Immature natural killer cell (primary cell): ENCODE measurements at regions not wholly inside any gene's neighbourhood (a gene's known extent, or its start where the extent isn't known, plus 50 kb on each side); places are given as distances from the start of the nearest gene placed in this dataset.
"Not testable (repeated sequence)": the region's sequence is repeated elsewhere in the genome, so short reads cannot be mapped to it uniquely, and the experiment has no call there.

ENCODE experiments used
- DNase-seq, 3 donors: peaks; one replicate each; pipeline ENCODE4 v3.0.0; 2022; ENCODE audit warnings: mixed read lengths in 1 of 3
- H3K27ac Mint-ChIP-seq, 6 donors: one replicate each; pipeline ENCODE4 v1.8.0; 2020; ENCODE audit warnings: mixed read lengths in 6 of 6, mild to moderate bottlenecking in 5 of 6, inconsistent platforms in 4 of 6, moderate library complexity in 3 of 6
- H3K27me3 Mint-ChIP-seq, 3 donors: one replicate each; pipeline ENCODE4 v1.8.0; 2020 to 2021; ENCODE audit warnings: low read depth in 3 of 3, mild to moderate bottlenecking in 3 of 3, mixed read lengths in 3 of 3, moderate library complexity in 3 of 3, inconsistent platforms in 1 of 3
- H3K36me3 Mint-ChIP-seq, 3 donors: one replicate each; pipeline ENCODE4 v1.8.0; 2020; ENCODE audit warnings: mixed read lengths in 3 of 3, inconsistent platforms in 2 of 3, mild to moderate bottlenecking in 2 of 3
- H3K4me1 Mint-ChIP-seq, 2 donors: one replicate each; pipeline ENCODE4 v1.8.0; 2020; ENCODE audit warnings: inconsistent platforms in 2 of 2, mild to moderate bottlenecking in 2 of 2, mixed read lengths in 2 of 2, moderate library complexity in 1 of 2
- H3K4me3 Mint-ChIP-seq, 5 donors: one replicate each; pipeline ENCODE4 v1.8.0; 2020; ENCODE audit warnings: mild to moderate bottlenecking in 5 of 5, mixed read lengths in 5 of 5, inconsistent platforms in 3 of 5, moderate library complexity in 3 of 5
- H3K9me3 Mint-ChIP-seq, 6 donors: one replicate each; pipeline ENCODE4 v1.8.0; 2020; ENCODE audit warnings: mild to moderate bottlenecking in 6 of 6, mixed read lengths in 6 of 6, inconsistent platforms in 4 of 6, moderate library complexity in 3 of 6

DNA sequence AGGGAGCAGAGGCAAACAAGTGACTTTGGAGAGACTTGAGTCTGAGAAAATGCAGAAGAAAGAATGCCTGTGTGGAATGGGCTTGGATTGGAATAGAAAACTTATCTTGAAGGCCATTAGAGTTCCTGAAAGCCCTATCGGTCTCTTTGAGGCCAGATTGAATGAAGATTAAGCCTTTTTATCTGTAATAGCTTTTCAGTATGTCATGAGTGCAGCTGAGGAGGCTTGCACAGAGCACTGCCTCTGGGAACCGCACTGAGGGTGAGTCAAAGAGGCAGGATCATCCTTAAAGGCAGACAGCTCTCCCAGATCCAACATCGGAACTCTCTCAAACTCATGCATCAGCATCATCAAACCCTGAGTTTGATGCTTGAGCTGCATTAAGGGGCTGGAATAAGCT is 515.2 kb downstream of the NTRK3 start:
- Mint-ChIP-seq H3K9me3 (peaks cover 0 to 4% (median under 1%) of the 10 kb centered on the region in 6 donors), H3K4me3 (no peak overlapping the region), H3K27ac (no peak overlapping the region), H3K4me1 (peaks cover 0 to 4% of the 10 kb centered on the region in 2 donors), H3K36me3 (no peaks in the 10 kb centered on the region), H3K27me3 (peaks cover 0 to 3% (median 0%) of the 10 kb centered on the region in 3 donors)
- DNase-seq, result no peak

- no peak overlapping the region for H3K27ac Mint-ChIP-seq
- peaks cover 0 to 3% (median 0%) of the 10 kb centered on the region in 3 donors for H3K27me3 Mint-ChIP-seq
- DNase-seq, result no peak
- H3K4me1 Mint-ChIP-seq, result peaks cover 0 to 4% of the 10 kb centered on the region in 2 donors
- H3K4me3 Mint-ChIP-seq, result no peak overlapping the region
- no peaks in the 10 kb centered on the region for H3K36me3 Mint-ChIP-seq
- H3K9me3 Mint-ChIP-seq, result peaks cover 0 to 4% (median under 1%) of the 10 kb centered on the region in 6 donors
These were observed 515.7 kb downstream of the NTRK3 start for GRCh38 chr15:87740655-87741344.

DNA sequence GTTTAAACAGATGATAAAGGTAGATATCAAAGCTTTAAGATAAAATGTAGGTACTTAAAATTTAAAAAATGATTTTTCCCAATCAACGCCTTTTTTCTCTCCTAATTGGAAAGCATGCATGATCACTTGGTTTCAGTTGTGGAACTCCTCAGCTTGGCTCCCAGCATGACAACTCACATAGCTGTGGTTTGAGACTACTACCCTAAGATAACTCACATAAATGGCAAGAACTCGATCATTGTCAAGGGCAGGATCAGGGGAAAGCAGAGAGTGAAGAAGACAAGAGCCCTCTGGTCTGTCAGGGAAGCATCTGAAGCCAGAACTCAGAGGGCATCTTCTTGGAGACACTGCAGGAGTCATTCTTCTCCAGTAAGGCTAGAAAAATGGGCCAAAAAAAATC is 516.7 kb downstream of the NTRK3 start:
- Mint-ChIP-seq H3K27me3 (peaks cover 0 to 3% (median 0%) of the 10 kb centered on the region in 3 donors), H3K27ac (no peak overlapping the region), H3K9me3 (peaks cover 0 to 4% (median under 1%) of the 10 kb centered on the region in 6 donors), H3K4me1 (peaks cover 0 to 4% of the 10 kb centered on the region in 2 donors), H3K36me3 (no peaks in the 10 kb centered on the region), H3K4me3 (no peak overlapping the region)
- DNase-seq, result no peak

DNA sequence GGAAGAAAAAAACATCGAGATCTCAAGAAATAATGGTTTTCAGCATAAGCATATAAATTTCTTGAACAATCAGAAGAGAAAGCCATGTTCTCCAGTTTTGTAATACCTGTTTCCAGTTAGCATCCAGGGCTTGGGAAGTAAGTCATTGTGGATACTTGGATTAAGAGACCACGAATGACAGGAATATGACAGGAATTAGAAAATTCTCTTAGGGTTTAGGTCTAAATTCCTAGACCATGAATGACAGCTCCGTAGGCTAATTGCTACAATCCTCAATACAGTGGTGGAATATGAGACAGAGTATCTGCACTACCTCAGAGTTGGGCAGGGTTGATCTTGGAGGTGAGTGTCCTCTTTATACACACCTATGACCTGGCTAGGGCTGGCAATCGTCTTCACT is 517.5 kb downstream of the NTRK3 start:
- no peak for DNase-seq
- peaks cover 0 to 4% (median under 1%) of the 10 kb centered on the region in 6 donors for H3K9me3 Mint-ChIP-seq
- H3K4me3 Mint-ChIP-seq, result no peak overlapping the region
- no peak overlapping the region for H3K27ac Mint-ChIP-seq
- H3K4me1 Mint-ChIP-seq, result peaks cover 0 to 4% of the 10 kb centered on the region in 2 donors
- H3K36me3 Mint-ChIP-seq, result no peaks in the 10 kb centered on the region
- H3K27me3 Mint-ChIP-seq, result peaks cover 0 to 3% (median 0%) of the 10 kb centered on the region in 3 donors

- H3K4me1 Mint-ChIP-seq, H3K9me3 Mint-ChIP-seq, H3K27me3 Mint-ChIP-seq, H3K27ac Mint-ChIP-seq, H3K4me3 Mint-ChIP-seq, DNase-seq, H3K36me3 Mint-ChIP-seq: not testable (repeated sequence)
These were observed 519.1 kb downstream of the NTRK3 start for GRCh38 chr15:87737460-87737859.

- Mint-ChIP-seq H3K4me3 (no peak overlapping the region), H3K4me1 (peaks cover 0 to 4% of the 10 kb centered on the region in 2 donors), H3K36me3 (no peaks in the 10 kb centered on the region), H3K9me3 (peaks cover 0 to 7% (median under 1%) of the 10 kb centered on the region in 6 donors), H3K27me3 (peaks cover 0 to 3% (median 0%) of the 10 kb centered on the region in 3 donors), H3K27ac (no peak overlapping the region)
- no peak for DNase-seq
These were observed 519.6 kb downstream of the NTRK3 start for GRCh38 chr15:87736891-87737389.

- H3K4me3 Mint-ChIP-seq, result no peak overlapping the region
- no peaks in the 10 kb centered on the region for H3K36me3 Mint-ChIP-seq
- peaks cover 0 to 7% (median under 1%) of the 10 kb centered on the region in 6 donors for H3K9me3 Mint-ChIP-seq
- H3K27ac Mint-ChIP-seq, result no peak overlapping the region
- H3K27me3 Mint-ChIP-seq, result peaks cover 0 to 3% (median 0%) of the 10 kb centered on the region in 3 donors
- no peak for DNase-seq
- H3K4me1 Mint-ChIP-seq, result peaks cover 0 to 4% of the 10 kb centered on the region in 2 donors
These were observed 520.1 kb downstream of the NTRK3 start for GRCh38 chr15:87736401-87736800.

DNA sequence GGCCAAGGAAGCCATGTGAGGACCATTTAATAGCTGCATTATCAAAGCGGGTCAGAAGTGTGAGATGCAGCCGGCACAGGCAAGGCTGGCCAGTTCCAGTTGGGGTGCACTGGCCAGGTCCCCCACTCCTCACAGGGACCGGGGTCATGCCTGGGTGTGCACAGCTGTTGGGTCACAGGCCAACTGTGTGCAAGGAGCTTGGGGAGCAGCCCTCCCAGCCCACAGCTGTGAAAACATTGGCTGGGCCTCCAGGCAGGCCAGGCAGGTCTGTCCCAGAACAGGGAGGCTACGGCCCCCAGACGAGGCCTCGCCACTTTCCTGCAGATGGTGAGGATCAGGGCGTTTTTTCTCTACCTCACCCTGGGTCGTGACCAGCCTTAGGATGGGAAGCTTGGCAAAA is 521.0 kb downstream of the NTRK3 start:
- no peak overlapping the region for H3K4me3 Mint-ChIP-seq

GRCh38 chr15:87734571-87735373 is 521.8 kb downstream of the NTRK3 start:
- H3K4me3 Mint-ChIP-seq, result no peak overlapping the region
- DNase-seq, result no peak
- H3K27me3 Mint-ChIP-seq, result peaks cover 0 to 1% (median 0%) of the 10 kb centered on the region in 3 donors
- H3K27ac Mint-ChIP-seq, result no peak overlapping the region
- H3K36me3 Mint-ChIP-seq, result no peaks in the 10 kb centered on the region
- H3K9me3 Mint-ChIP-seq, result peaks cover 0 to 9% (median under 1%) of the 10 kb centered on the region in 6 donors
- peaks cover 0 to 4% of the 10 kb centered on the region in 2 donors for H3K4me1 Mint-ChIP-seq

More for the DNA sequence above, 521.0 kb downstream of the NTRK3 start:
- Mint-ChIP-seq H3K4me1 (peaks cover 0 to 4% of the 10 kb centered on the region in 2 donors), H3K27me3 (no peaks in the 10 kb centered on the region), H3K36me3 (no peaks in the 10 kb centered on the region), H3K9me3 (peaks cover 0 to 7% (median under 1%) of the 10 kb centered on the region in 6 donors), H3K27ac (no peak overlapping the region)
- no peak for DNase-seq

DNA sequence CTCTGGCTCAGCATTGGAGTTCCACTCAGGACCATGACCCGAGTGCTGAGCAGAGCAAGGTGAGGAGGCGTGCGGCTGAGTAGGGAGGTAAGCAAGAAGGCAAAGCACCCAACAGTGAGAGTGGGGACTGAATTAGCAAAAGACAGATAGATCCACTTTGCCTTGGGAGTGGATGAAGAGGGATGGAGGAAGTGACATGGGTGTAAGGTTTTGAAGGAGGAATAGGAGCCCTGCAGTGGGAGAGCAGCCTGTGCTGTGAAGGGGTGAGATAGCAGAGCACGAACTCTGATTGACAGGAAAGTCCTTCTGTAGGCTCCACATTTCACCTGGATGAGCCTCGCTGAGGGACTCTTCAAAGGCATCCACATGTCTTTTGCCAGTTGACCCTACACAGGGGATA is 522.6 kb downstream of the NTRK3 start:
- H3K4me1 Mint-ChIP-seq, result peaks cover 0 to 4% of the 10 kb centered on the region in 2 donors
- no peak overlapping the region for H3K4me3 Mint-ChIP-seq
- H3K9me3 Mint-ChIP-seq, result peaks cover 0 to 6% (median under 1%) of the 10 kb centered on the region in 6 donors
- no peak overlapping the region for H3K27ac Mint-ChIP-seq
- no peak for DNase-seq
- no peaks in the 10 kb centered on the region for H3K36me3 Mint-ChIP-seq
- peaks cover 0 to 4% (median 0%) of the 10 kb centered on the region in 3 donors for H3K27me3 Mint-ChIP-seq

DNA sequence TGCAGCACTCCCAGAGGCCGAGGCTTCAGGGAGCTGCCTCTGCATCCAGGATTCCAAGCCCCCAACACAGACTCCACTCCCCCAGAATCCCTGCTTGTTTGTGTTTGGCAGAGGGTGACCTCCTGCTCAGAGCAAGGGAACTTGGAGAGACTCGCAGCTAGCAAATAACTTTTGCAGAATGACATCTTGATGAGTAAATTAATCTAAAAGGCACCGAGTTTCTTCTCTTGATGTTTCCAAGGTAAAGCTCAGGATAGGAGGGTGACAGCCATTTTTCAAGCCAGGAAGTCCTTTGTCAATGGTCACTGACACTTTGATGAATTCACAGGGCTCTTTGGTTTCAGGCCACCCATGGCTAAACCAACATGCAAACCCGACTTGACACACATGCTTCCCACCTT is 523.0 kb downstream of the NTRK3 start:
- Mint-ChIP-seq H3K4me3 (no peak overlapping the region), H3K27me3 (peaks cover 0 to 4% (median 0%) of the 10 kb centered on the region in 3 donors), H3K4me1 (peaks cover 0 to 4% of the 10 kb centered on the region in 2 donors), H3K27ac (no peak overlapping the region), H3K9me3 (peaks cover 0 to 7% (median under 1%) of the 10 kb centered on the region in 6 donors), H3K36me3 (no peaks in the 10 kb centered on the region)
- no peak for DNase-seq

- no peak for DNase-seq
- no peaks in the 10 kb centered on the region for H3K36me3 Mint-ChIP-seq
- peaks cover 0 to 4% (median 0%) of the 10 kb centered on the region in 3 donors for H3K27me3 Mint-ChIP-seq
- H3K4me3 Mint-ChIP-seq, result no peak overlapping the region
- no peak overlapping the region for H3K27ac Mint-ChIP-seq
- H3K9me3 Mint-ChIP-seq, result peaks cover 0 to 10% (median under 1%) of the 10 kb centered on the region in 6 donors
- H3K4me1 Mint-ChIP-seq, result peaks cover 0 to 4% of the 10 kb centered on the region in 2 donors
These were observed 523.6 kb downstream of the NTRK3 start for GRCh38 chr15:87732976-87733375.

- DNase-seq, result no peak
- Mint-ChIP-seq H3K27me3 (peaks cover 0 to 4% (median 0%) of the 10 kb centered on the region in 3 donors), H3K4me1 (peaks cover 0 to under 1% of the 10 kb centered on the region in 2 donors), H3K4me3 (no peak overlapping the region), H3K27ac (no peak overlapping the region), H3K9me3 (peaks cover 0 to 11% (median 0%) of the 10 kb centered on the region in 6 donors), H3K36me3 (no peaks in the 10 kb centered on the region)
These were observed 524.9 kb downstream of the NTRK3 start for GRCh38 chr15:87731630-87732029.

DNA sequence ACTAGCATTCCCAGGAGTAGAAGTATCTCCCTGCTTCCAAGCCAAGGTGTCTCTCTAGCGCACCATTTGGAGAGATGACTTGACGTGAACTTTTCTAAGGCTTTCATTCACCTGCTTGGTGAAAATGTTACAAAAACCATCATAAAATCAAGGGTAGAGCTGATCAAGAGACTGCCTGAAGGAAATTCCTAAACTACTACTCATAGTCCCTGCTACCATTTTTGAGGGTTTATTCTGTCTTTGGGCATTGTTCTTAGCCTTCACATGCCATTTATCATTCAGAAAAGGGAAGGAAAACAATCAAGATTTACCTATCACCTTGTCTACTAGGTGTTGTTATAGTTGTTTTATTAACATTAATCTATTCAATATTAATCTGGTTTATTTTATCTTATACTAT is 525.8 kb downstream of the NTRK3 start:
- Mint-ChIP-seq H3K36me3 (no peaks in the 10 kb centered on the region), H3K4me1 (no peaks in the 10 kb centered on the region), H3K4me3 (no peak overlapping the region), H3K9me3 (peaks cover 0 to 11% (median 0%) of the 10 kb centered on the region in 6 donors), H3K27ac (no peak overlapping the region), H3K27me3 (peaks cover 0 to 4% (median 0%) of the 10 kb centered on the region in 3 donors)
- no peak for DNase-seq
